ELF-1 (cell line): ENCODE measurements at regions not wholly inside any gene's neighbourhood (a gene's known extent, or its start where the extent isn't known, plus 50 kb on each side); places are given as distances from the start of the nearest gene placed in this dataset.
A peak's percentile ranks its signal among the peaks of the same experiment; 100 is the strongest.

ENCODE experiments used
- DNase-seq: peaks from one replicate; pipeline ENCODE4 v3.0.0-alpha.2; 2016; ENCODE audit warnings: low read depth, low spot score

DNA sequence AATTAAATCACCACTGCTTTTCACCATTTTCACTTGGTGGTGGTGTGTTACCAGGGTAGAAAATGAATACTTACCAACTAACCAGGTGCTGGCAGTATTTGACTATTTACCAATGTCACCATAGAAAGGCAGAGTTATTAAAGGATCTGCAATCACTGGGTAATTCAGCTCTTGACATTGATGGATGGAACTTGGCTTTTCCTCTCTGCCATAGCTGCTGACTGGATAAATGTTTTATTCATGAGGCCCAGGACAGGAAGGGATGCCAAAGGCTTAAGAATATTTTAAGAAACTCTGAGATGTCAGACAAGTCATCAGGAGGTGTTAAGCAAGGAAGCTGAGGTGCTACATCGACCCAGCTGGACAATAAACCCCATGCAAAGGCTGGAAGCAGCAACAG is 495.5 kb upstream of the CFAP20DC start:
- no peak for DNase-seq

DNA sequence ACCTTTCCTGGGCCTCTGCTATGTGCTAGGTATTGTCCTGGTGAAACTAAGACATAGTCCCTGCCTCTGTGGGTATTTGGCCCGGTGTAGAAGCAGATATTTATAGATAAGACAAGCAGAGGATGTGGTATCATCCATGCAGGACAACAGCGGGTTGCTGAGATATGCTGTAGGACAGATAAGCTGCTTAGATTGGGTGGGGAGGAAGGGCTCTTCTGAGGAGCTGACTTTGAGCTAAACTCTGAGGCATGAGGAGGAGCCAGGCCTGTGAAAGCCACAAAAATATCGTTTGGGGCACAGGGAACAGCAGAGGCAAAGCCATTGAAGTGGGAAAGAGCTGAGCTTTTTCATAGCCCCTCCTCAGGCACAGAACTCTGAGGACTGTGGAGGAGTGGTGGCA is 492.5 kb upstream of the CFAP20DC start:
- no peak for DNase-seq

DNA sequence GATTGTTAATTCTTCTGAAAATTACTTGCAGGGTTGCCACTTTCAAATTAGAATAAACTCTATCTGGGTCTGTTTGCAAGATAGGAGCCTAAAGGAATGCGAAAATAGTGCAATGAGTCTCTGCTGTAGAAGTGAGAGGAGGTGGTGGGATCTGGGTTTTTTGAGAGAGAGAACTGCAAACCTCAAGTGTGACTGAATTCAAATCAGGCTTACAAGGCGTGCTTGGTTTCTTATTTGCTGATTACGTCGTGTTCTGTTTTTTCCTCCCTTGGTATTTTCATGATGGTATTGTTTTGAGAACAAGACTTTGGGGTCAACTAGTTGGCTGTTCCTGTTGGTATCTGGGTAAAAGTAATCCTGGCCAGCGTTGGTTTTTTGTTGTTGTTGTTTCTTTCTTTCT is 490.9 kb upstream of the CFAP20DC start:
- peak; percentile 17 for DNase-seq

DNA sequence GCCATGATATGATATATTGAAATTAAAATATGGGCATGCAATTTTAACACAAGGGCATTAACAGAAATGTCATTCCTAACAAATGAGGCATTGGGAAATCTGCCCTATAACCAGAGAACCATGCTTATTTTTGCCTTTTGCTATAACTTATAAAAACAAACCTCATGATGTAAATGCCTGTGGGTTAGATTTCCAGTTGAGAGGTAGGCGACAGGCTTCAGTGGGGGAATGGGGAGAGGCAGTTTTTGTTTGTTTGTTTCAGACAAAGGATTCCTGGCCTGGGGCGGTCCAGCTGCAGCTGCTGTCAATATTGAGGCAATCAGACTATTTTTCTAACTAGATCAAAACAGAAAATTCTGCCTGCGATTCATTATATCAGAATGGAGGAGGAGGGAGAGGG is 490.4 kb upstream of the CFAP20DC start:
- peak; percentile 68 for DNase-seq

DNA sequence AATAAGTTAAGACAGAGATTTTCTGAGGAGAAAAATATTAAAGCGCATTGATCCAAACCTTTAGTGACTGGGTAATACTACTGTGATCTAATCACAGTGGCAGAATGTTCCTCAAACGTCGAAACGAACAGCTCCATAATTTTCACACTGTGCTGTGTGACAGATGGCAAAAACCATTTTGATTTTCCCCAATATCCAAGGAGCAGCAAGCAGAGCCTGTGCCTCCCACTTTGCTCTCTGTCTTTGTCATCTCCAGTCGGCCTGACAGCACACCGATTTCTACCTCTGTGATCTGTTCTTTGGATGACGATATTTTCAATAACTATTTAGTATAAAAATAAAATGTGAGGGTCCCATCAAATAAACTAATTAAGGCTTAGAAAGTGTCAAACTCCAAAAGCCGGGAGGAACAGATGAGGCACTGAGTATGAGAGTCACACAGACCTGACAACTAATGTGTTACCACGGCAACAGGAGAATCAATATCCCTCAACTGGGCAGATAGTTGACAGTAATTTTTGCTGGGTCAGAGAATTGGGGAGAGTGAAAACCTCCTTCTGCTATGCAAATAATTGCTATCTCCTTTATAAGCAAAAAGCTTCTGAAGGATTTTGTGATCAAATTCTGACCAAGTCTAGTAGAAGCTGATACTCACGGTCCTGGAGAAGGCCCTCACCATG is 489.1 kb upstream of the CFAP20DC start:
- DNase-seq, result no peak

DNA sequence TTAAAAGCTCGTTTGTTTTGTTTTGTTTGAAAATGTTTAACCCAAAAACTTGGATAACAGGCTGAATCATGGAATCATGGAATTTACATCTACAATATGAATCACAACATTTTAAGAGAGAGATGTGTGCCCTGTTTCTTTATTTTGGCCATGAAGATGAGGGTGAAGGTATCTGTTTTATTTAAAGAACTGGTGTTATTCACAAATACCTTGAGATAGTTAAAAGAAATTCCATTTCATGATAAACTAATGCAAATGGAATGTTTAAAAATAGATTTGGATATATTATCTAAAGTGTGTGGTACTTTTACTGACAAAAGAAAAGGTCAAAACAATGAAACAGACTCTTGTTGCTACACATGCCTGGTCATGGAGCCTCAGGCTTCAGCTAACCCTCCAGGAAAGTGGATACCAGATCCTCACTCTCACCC is 486.0 kb upstream of the CFAP20DC start:
- no peak for DNase-seq

DNA sequence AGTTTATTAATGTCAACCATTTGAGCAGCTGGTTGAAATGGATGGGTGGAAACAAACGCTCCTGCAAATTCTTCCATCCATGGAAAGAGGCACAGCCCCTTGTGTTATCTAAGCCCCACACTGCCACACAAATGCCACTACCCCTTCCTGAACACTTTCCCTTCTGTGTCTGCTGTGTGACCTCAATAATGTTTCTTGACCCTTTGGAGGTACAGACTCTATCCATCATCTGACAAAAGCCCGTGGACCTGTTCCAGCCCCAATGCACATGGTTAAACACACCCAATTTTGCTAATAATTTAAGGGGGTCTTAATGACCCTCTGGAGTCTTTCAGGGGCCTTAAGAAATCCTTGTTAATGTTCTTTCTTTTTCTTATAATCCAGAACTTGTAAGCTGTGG is 482.2 kb upstream of the CFAP20DC start:
- no peak for DNase-seq

DNA sequence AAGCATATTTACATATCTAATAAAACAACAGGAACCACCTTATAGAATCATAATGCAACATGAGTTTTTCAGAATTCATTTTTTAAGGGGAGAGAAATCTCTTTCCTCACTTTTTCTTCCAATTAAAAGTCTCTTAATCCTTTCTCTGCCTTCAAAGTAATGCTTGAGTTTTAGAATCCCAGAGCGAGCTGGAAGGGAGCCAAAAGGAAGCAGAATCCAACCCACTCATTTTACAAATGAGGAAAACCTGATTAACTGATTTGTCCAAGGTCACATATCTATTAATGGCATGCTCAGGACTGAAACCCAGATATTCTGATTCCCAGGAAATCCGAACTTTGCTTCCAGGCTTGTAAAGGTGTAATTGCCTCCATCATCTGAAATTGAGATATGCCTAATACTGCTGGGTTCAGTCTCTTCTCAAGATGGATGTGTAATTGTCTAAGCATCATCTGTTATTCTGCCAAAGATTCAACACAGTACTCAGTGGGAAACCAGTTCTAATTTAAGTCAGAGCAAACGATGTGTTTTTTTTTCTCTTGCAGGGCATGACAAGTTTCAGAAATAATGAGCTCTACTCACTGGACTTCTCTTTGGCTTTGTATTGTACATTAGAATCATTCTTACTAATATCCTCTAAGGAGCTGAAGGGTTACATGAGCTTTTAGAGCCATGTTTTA is 481.4 kb upstream of the CFAP20DC start:
- DNase-seq, result no peak

DNA sequence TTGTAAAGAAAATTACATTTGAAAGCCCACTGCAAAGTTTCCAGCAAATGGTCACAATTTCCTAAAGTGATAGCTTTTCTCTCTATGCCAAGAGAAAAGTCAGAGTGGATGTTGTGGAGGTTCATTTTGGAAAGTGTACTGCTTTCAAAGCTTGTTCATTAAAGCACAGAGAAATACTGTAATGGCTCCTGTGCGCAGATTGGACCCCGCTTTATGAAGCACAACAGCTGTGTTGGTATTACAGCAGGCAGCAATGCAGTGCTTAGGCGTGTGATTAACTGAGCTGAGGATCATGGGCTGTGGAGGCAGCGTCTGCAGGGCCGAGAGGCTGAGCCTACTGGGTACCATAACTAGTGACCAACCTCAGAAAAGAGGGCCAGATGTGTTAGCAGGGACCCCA is 478.4 kb upstream of the CFAP20DC start:
- DNase-seq, result no peak

DNA sequence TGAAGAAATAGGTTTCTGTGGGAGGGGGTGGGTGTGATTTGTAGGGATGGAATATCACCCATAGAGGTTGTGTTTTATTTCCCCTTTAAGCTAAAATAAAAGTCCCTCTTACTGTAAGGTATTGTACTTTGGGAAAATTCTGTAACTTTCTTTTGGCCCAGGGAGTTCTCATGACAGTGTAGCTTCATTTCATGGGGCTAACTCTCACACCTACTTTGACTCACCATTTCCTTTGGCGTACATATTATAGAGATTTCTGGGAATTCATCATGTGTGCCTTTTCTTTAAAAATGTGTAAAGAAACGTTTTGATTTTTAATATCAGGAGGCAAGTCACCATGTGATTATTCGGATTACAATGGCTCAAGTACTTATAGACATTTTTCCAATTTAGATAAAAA is 477.7 kb upstream of the CFAP20DC start:
- DNase-seq, result no peak

DNA sequence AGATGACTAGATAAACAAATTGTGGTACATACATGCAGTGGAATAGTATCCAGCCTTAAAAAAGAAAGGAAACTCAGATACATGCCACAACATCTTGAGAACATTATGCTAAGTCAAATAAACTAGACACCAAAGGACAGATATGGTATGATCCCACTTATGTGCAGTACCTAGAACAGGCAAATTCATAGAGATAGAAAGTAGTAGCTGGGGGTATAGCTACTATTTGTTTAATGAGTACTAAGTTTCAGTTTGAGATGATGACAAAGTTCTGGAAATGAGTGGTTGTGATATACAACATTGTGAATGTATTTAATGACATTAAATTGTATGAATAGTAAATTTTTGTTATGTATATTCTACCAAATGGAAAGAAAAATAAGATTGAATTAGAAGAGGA is 477.2 kb upstream of the CFAP20DC start:
- DNase-seq, result no peak

DNA sequence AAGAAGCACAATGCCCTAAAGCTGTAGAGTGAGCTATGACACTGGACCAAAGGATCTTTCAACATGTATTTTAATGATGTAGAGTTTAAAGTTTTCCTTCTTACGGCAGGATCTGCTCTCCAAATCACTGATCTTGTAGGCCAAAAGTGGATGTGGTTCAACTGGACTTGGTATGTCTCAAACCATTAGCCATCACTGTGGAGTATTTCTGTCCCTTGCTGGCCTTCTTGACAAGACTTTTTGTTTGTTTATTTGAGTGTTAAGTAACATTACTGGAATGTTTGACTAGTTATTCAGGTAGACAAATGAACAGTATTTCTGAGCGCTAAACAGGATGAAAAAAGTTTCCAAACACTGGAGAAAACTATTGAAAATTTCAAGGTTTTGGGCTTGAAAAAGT is 472.7 kb upstream of the CFAP20DC start:
- DNase-seq, result no peak

DNA sequence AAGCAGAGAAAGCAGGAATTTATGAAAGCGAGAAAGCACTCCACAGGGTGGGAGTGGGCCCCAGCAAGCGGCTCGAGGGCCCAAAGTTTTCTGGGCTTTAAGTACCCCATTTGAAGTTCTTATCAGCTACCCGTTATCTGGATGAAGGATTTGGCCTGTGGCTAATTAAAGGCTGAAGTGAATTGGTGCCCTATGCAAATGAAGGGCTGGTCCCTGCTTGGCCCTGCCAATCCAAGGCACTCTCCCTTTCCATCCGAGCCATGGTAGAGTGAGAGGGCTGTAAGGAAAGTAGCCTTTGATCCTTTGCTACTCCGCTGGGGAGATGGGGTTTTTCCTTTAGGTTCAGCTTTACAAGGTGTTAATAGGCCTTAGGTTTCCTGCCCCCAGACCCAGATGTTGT is 469.3 kb upstream of the CFAP20DC start:
- peak; percentile 43 for DNase-seq

DNA sequence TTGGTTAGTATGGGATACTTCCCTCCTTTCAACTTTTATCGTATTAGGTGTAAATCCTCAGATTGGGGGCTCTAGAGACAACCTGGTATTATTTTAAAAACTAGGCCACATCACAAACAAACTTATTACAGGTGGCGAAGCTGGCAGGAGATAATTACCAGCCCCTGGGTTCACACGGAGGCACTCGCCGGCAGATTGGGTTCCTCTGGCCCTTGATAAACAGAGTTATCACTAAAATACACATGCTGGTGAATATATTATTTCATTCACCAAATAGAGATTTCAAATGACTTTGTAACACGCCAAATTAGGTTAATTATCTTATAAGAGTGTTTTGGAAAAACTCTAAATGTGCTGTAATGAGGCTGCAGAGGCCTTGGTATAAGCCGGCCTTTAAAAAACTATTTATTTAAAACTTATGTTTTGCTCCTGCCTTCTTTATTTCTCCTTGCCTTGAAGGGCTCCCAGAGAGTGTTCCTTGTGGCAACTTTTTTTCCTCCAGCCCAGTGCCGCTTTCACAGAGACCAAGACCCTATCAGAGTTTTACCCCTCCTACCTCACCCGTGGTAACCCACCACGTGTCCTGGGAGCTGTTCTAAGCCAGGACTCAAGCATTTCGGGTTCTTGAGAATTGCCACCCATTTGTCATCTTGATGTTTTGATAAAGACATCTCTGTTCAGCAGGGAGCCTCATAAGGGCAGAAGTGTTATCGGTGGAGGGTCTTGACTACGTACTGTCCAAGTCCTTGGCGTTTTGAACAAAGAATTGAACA is 468.6 kb upstream of the CFAP20DC start:
- no peak for DNase-seq

DNA sequence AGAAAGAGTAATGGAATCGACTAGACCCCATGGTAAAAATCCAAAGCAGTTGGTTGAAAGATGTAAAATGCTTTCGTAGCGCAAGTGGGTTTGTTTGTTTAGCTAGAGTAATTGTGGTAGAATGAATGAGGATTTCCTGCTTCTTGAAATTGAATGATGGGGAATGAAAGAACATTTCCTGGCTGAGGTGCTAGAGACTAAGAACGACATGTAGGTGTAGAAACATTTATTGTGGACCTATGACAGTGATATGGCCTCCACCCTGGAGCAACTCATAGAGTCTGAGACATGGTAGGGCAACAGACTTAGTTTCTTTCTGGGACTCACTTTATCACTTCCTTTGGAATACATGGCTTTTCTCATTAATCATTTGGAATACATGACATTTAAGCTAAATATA is 467.6 kb upstream of the CFAP20DC start:
- no peak for DNase-seq

DNA sequence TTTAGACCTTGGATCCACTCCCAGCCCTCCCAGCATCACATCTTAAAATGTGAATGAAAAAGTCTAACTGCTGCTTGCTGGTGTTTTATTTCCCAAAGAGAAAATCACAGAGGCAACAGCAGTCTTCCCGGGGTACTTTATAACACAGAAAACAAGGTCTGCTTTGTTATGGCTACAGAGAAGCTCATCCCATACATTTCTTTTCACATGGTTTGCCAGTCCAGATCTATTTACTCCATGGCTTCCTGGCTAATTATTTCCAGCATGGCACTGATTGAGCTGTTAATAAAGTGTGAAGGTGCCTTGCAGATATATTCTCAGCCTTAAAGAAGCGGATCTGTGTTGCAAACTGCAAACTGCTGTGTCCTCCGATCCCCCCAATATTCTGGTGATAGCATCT is 466.1 kb upstream of the CFAP20DC start:
- no peak for DNase-seq

DNA sequence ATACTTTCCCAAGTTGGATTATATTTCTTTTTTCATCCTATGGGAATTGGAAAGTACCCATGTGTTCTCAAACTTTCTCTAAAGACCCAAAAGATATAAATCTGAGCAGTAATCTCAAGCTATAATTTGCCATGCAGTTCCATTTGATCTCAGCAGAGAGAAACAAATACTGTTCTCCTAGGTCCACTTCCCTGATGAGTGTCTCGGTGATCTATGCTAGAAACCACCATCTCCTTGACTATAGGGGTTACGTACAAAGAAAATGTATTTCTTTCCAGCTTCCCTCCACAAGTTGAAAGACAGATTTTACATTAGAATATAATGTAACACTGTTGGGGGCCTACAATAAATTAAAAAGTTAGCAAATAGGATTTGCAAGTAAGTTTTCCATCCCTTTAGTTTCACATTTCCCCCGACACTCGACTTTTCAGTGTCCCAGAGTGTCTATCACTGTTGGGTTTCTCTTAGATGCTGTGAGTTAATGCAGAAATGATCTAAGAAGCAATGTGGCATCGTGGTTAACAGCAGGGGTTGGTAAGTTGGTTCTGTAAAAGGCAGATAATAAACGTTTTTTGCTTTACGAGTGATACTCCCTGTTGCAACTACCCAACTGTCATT is 465.1 kb upstream of the CFAP20DC start:
- DNase-seq, result no peak

DNA sequence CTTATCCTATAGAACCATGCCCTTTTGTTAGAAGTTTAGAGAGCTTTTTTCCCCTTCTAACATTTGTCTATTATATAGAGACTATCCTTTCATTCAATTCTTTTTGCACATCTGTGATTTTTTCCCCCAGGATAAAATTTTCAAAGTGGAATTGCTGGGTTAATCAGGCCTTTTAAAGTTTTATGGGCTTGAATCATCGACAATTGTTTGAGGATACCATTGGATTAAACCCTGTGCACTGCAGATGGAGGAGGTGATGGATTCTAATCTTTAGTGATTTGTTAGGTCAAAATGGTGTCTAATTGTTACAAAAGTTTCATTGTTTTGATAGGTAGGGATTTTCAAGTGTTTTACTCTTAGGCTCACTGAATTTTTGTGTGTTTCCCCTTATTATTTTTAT is 463.7 kb upstream of the CFAP20DC start:
- no peak for DNase-seq

DNA sequence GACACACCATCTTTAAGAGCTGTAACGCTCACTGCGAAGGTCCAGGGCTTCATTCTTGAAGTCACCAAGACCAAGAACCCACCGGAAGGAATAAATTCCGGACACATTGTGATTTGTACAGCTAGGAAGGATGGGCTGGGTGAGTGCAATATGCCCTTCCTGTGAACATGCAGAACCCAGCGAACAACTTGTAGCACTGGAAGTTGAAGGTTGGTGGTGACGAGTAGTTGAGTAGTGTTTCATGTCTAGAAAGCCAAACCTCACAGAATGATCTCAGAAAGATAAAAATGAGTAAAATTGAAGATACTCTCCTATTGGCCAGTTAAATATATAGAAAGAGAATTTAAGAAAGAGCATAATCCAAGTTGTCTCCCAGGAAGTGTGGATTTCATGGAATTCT is 462.2 kb upstream of the CFAP20DC start:
- DNase-seq, result no peak

DNA sequence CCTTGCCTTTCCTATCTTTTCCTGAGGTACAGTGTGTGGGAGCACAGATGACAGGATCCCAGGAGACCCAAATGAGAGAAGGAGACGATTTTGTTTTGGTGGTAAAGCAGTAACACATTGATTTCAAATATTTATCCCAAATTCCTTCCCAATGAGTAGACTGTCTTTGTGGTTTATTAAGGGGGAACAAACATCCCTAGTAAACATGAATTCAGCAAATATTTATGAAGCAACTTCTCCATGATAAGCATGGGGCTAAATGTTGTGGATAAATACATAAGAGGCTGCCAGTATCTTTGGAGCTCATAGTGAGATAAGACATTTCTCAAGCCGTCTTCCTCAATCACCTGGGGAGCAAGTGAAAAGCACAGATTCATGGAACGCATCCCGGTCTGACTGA is 460.8 kb upstream of the CFAP20DC start:
- no peak for DNase-seq

DNA sequence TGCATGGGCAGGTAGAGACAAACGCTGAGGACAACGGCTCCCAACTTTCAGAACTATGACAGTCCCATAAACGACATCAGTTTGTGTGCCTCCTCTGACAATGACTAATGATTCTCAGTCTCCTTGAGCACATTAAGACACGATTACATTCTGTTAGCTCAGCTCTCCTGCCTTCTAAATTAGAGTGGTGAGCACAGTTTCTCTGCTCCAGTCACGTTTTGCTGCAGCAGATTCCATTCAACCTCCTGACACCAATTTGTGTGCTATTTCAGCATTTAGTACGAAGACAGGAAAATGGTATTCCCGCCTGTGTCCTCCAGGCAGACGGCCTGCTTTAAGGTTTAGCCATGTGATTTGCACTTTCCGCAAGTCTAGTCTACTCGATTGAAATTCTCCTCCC is 458.4 kb upstream of the CFAP20DC start:
- DNase-seq, result no peak

DNA sequence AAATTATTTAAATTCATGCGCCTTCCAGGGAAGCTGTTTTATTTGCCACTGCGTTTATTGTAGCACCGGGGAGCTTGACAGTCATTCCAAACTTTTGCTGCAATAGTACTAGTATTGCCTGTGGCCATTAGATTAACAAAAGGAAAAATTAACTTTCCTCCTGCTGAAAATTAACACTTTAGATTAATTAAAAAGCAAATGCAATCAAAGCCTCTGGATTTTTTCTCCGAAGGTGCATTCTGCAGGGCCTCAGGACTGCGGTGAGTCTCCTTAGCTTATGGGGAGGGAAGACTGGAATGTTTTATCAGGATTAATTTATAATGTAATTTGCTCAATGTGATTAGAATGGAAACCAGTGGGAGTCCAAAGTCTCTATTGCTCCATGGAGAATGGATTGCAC is 456.4 kb upstream of the CFAP20DC start:
- no peak for DNase-seq
